GM21528 (cell line): ENCODE measurements at regions not wholly inside any gene's neighbourhood (a gene's known extent, or its start where the extent isn't known, plus 50 kb on each side); places are given as distances from the start of the nearest gene placed in this dataset.
"Not testable (repeated sequence)": the region's sequence is repeated elsewhere in the genome, so short reads cannot be mapped to it uniquely, and the experiment has no call there.

Source experiments
- ATAC-seq: cut with Tn5 transposase; IDR thresholded peaks from one replicate; pipeline ENCODE4 v1.9.1; 2021; ENCODE audit warnings: mild to moderate bottlenecking, moderate library complexity; ENCODE audit not compliant: unreplicated experiment, low FRiP score

GRCh38 chr9:31471010-31471409, 913.4 kb upstream of the ACO1 start:
- ATAC-seq, result no peak

GRCh38 chr9:31486630-31487029, 897.8 kb upstream of the ACO1 start:
- ATAC-seq, result no peak

DNA sequence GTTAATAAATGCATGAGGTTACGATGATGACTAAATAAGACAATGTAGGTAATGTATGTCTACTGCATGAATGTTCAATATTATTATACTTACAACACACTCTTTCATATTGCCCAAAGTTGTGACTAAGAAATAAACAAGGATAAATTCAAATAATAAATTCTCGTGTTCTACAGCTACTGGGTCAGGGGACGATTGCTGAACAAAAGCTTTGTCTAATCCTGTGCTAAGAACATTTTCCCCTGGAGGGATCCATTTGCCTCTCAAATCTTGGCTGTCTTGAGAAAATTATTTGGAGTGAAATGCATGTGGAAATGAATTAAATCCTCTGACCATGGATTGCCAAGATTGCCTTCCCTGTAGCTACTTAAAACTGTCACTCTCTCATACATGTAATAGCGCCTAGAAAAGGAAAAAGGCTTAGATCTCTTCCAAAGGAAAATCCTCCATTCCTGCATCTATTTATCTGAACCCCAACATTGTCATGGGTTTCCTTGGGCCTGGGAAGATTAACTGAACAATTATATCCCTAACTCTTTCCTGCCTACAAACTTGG, 893.8 kb upstream of the ACO1 start:
- ATAC-seq, result no peak

- ATAC-seq, result no peak
Observed at GRCh38 chr9:31492229-31492628, 892.2 kb upstream of the ACO1 start.

- ATAC-seq, result no peak
Observed at GRCh38 chr9:31500422-31500821, 884.0 kb upstream of the ACO1 start.

DNA sequence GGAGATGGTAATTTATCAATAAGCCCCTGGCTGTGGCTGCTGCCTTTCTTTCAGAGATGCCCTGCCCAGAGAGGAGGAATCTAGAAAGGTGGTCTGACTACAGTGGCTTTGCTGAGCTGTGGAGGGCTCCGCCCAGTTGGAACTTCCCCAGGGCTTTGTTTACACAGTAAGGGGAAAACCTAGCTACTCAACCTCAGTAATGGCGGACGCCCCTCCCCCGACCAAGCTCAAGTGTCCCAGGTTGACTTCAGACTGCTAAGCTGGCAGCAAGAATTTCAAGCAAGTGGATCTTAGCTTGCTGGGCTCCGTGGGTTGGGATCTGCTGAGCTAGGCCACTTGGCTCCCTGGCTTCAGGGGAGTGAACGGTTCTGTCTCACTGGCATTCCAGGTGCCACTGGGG, 865.4 kb upstream of the ACO1 start:
- no peak for ATAC-seq

DNA sequence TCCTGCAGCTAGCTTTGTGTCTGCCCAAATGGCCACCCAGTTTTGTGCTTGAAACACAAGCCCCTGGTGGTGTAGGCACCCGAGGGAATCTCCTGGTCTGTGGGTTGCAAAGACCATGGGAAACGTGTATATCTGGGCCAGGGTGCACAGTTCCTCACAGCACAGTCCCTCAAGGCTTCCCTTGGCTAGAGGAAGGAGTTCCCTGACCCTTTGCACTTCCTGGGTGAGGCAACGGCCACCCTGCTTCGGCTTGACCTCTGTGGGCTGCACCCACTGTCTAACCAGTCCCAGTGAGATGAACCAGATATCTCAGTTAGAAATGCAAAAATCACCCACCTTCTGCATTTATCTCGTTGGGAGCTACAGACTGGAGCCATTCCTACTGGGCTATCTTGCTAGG, 865.0 kb upstream of the ACO1 start:
- ATAC-seq, result no peak

GRCh38 chr9:31519826-31520225, 864.6 kb upstream of the ACO1 start:
- ATAC-seq, result no peak

DNA sequence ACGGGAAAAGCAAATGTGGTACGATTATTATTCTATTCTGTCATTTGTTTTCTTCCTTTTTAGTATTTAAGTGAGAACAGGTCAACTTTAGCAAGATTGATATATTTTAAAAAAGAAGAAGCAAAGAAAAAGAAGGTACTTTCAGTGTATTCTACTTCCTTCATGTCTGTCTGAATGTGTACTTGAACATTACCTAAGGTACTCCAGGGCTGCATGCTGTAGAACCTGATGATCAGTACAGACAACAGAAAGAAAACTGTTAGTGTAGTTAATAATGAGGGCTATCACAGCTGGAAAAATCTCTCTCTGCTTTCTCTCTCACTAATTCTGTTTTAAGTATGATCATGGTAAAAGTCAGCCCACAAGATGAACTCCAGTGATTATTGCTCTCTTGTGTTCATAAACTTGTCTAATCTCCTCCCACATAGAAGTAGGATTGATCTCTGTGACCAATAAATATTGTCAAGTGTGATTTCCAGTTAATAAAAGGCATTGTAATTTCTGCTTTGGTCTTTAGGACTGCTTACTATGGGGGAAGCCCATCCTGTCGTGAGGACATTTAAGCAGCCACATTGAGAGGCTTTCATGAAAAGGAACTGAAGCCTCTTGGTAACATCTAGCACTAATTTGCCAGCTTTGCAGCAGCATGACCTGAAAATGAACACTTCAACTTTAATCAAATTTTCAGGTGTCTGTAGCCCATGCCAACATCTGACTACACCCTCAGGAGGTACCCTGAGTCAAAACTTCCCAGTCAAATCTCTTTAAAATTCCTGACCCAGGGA, 864.0 kb upstream of the ACO1 start:
- no peak for ATAC-seq

- ATAC-seq, result no peak
Observed at GRCh38 chr9:31535651-31536050, 848.8 kb upstream of the ACO1 start.

DNA sequence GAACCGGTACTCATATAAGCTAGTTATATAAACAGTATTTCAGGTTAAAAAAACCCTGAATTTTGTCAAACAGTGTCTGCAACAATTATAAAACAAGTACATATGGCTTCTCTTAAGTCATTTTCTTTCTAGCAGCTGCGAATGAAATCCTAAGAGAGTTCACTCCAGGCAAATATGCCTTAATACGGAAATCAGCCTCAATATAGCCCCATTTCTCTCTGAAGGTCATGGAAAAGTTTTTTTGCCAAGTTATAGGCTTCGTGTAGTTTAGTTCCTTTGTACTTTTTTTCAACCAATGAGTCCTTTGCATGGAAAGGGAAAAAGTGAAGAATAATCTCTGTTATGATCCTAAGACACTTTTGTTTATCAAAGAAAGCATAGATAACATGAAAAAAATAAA, 848.0 kb upstream of the ACO1 start:
- no peak for ATAC-seq

- no peak for ATAC-seq
Observed at GRCh38 chr9:31541721-31542281, 842.6 kb upstream of the ACO1 start.

- peak; percentile 100 for ATAC-seq
Observed at GRCh38 chr9:31542384-31543055, 841.9 kb upstream of the ACO1 start.

- no peak for ATAC-seq
Observed at GRCh38 chr9:31554941-31555340, 829.5 kb upstream of the ACO1 start.

DNA sequence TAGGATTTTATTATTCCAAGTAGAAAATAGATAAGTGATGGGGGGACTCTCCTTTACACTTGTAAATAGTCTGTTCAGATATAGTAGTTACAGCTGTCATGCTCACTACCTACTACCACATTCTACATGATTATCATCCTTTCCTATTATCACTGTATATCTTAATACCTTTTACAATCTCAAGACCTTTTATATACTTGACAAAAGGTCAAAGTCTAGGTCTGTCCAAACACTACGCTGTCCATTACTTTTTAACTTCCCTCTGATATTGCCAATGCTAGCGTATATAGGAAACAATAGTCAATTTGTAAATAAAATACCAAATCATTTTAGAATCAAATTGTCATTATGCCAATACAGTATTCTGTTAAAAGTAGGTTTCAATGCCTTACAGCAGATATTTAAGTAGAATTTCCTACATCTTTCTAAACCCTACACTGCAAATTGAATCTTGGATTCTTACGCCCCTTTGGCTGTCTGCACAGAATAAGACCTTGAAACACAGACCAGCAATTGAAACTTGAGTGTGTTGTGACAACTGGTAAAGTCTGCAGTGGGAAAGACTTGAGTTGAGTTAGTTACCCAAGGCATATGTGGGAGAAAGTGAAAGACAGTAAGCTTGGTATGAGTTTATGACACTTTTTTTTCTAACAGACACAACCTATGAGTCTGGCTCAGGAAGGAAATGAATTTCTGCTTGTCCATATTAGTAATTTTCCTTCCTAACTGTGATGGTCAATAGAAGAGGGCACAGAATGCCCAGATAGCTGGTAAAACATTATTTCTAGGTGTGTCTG, 827.6 kb upstream of the ACO1 start:
- ATAC-seq, result no peak

DNA sequence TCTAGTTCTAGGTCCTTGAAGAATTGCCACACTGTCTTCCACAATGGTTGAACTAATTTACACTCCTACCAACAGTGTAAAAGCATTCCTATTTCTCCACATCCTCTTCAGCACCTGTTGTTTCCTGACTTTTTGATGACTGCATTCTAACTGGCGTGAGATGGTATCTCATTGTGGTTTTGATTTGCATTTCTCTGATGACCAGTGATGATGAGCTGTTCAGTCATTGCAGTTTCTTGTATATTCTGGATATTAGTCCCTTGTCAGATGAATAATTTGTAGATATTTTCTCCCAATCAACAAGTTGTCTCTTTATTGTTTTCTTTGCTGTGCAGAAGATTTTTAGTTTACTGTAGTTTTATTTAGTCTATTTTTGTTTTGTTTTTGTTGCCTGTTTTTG, 812.3 kb upstream of the ACO1 start:
- ATAC-seq, result not testable (repeated sequence)

GRCh38 chr9:31573561-31573960, 810.9 kb upstream of the ACO1 start:
- no peak for ATAC-seq

DNA sequence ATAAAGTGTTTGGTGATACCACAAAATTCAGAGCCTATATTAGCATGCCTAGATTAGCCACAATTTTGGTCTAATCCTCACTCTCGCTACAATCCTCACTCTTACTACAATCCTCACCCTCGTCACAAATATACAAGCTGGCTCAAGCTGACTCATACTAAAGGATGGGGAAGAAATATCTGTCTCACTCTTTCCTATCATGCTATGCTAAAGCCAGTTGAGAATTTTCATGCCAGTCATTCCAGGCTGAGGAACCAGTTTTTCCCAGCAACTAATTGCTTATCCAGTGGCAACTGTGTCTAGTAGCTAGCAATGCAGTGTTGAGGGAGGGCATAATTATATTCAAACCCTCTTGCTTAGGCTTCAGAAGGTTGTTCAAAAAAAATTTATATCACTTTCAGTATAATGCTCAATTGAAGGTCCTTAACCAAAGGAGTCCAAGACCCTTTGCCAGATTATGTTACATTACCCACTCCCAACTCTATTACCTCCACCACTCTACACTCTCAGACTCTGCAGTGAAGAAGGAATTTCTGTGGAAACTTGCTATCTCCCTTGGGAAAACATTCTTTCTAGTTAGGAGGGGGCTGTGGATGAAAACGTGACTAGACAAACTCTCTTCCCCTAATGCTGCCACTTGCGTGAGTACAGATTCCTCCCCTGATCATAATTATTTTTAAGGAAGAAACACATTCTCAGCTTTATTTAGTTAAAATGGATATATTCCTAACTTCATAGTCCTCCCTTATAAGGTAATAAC, 810.3 kb upstream of the ACO1 start:
- no peak for ATAC-seq

DNA sequence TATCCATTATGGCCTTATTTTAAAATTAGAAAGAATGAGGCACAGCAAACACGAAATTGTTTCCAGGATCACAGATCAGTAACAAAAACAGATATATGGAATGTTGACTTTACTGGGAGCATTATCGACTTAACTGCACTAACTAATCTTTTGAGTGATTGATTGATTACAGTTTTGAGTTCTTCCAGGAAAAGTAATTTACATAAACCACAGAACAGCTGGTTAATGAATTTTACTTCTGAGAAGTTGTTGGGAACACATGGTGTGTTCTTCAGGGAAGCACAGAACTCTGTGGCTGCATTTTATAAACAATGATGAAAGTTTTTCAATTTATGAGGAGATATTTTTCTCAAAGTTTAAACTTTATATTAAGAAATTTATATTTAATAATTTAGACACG, 802.4 kb upstream of the ACO1 start:
- no peak for ATAC-seq

- no peak for ATAC-seq
Observed at GRCh38 chr9:31582561-31582960, 801.9 kb upstream of the ACO1 start.
